ENCODE measurements at regions not wholly inside any gene's neighbourhood (a gene's known extent, or its start where the extent isn't known, plus 50 kb on each side); places are given as distances from the start of the nearest gene placed in this dataset.

DNA sequence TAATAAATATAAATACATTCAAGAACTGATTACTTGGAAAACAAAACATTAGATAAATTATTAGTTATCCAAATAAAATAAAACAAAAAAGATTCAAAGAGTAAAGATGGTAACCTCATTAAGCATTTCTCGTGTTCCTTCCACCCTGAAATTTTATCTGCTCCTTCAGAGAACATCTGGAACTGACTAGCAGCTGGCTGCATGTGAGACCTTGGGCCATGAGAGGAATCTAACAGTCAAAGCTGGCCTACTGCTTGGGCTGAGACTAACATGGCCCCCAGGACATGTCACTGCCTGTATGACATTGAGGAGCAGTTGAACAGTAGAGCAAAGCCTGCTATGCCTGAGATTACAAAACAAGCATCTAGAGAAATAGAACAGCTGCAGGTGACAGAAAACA, 208.5 kb upstream of the ZSWIM2 start:
- no TSS peak for BruUV-seq (replicated peaks)
- H4K8ac ChIP-seq (ENCODE audit: low read depth in 2 of 2, low read length in 2 of 2) = no peak overlapping the region
- H3K36me3 ChIP-seq (ENCODE audit: control insufficient read depth, insufficient read depth, low read length) = no peaks in the 10 kb centered on the region
- H3K4me2 ChIP-seq (ENCODE audit: low read depth, low read length) = no peak overlapping the region
- no peak overlapping the region for H2AK9ac ChIP-seq (replicated peaks; ENCODE audit: low read depth, low read length, poor library complexity)
- no peak overlapping the region for H3K9ac ChIP-seq (ENCODE audit: low read depth, low read length)
- H3K4ac ChIP-seq (ENCODE audit: low read depth, low read length) = no peak overlapping the region
- no peak for ATAC-seq (ENCODE audit: low read depth)
- H3K4me3 ChIP-seq (ENCODE audit: insufficient read depth, low read depth, low read length) = no peak overlapping the region
- no peak for DNase-seq
- dilution Hi-C loops (cut with HindIII; ENCODE audit: low sequenced_read_pairs, unreplicated experiment) = no loop called here
- no peak overlapping the region for H2BK15ac ChIP-seq (ENCODE audit: low read depth, low read length)
- POLR2A ChIA-PET (ENCODE audit: unreplicated experiment) = no interaction called here
- no peak overlapping the region for H4K91ac ChIP-seq (ENCODE audit: insufficient read depth, low read depth, low read length)
- WGBS, 2 experiments (ENCODE audit: extremely low coverage in 2 of 2, insufficient read length in 1 of 2) = no CpG with 5 or more reads among the region's 1 CpG
- intact Hi-C loops (cut with micrococcal nuclease) = no loop called here
- no peak overlapping the region for H3K56ac ChIP-seq (ENCODE audit: extremely low read depth, insufficient read depth, low read length)
- no peaks in the 10 kb centered on the region for H3K4me1 ChIP-seq (ENCODE audit: control insufficient read depth, insufficient read depth, low read length)
- no peaks in the 10 kb centered on the region for H4K20me1 ChIP-seq (ENCODE audit: insufficient read depth, low read length)
- no peak overlapping the region for H2BK20ac ChIP-seq (ENCODE audit: low read depth, low read length)
- H2BK120ac ChIP-seq (ENCODE audit: low read depth, low read length) = no peak overlapping the region
- H3K9me3 ChIP-seq (ENCODE audit: control insufficient read depth, insufficient read depth, low read length) = no peaks in the 10 kb centered on the region; the same call in 1 of the 2 replicates
- H2AK5ac ChIP-seq (ENCODE audit: low read depth, low read length) = no peak overlapping the region
- no peaks in the 10 kb centered on the region for H3K27me3 ChIP-seq (ENCODE audit: control insufficient read depth, insufficient read depth, low read length)
- in situ Hi-C loops (cut with MboI; ENCODE audit: low sequenced_read_pairs) = no loop called here
- no peak overlapping the region for H4K5ac ChIP-seq (ENCODE audit: low read depth, low read length)
- CTCF ChIA-PET = no interaction called here
- H3K18ac ChIP-seq (ENCODE audit: low read depth, low read length) = no peak overlapping the region; the same call in 1 of the 2 replicates
- H2AFZ ChIP-seq (replicated peaks; ENCODE audit: low read length, poor library complexity) = no peak overlapping the region
- H2BK5ac ChIP-seq (ENCODE audit: low read depth, low read length, poor library complexity, severe bottlenecking) = no peak overlapping the region
- H3K79me1 ChIP-seq (ENCODE audit: low read depth in 1 of 2, low read length in 2 of 2) = no peaks in the 10 kb centered on the region
- H3K27ac ChIP-seq (ENCODE audit: insufficient read depth, low read length) = no peak overlapping the region
- TF ChIP-seq RAD21 (IDR thresholded peaks at IDR 0.05; ENCODE audit: low read length) (no peak), CHD1 (IDR thresholded peaks at IDR 0.05; ENCODE audit: low read depth, low read length) (no peak), POLR2A (IDR thresholded peaks at IDR 0.05; ENCODE audit: low read depth, low read length) (no peak), MXI1 (IDR thresholded peaks at IDR 0.05; ENCODE audit: borderline replicate concordance, low read depth, low read length) (no peak), SMC3 (IDR thresholded peaks at IDR 0.05; ENCODE audit: low read depth, low read length) (no peak), RCOR1 (IDR thresholded peaks at IDR 0.05; ENCODE audit: insufficient replicate concordance, low read length) (no peak), MAFK (IDR thresholded peaks at IDR 0.05; ENCODE audit: low read depth, low read length) (no peak), RFX5 (IDR thresholded peaks at IDR 0.05; ENCODE audit: low read depth, low read length) (no peak), CTCF (conservative IDR thresholded peaks at IDR 0.05; ENCODE audit: low read depth, low read length) (no peak), BHLHE40 (IDR thresholded peaks at IDR 0.05; ENCODE audit: low read depth, low read length) (no peak), MAZ (IDR thresholded peaks at IDR 0.05; ENCODE audit: borderline replicate concordance, low read depth, low read length) (no peak), CEBPB (IDR thresholded peaks at IDR 0.05; ENCODE audit: low read depth, low read length) (no peak), FOS (IDR thresholded peaks at IDR 0.05; ENCODE audit: low read depth, low read length) (no peak), NFE2L2 (IDR thresholded peaks at IDR 0.05; ENCODE audit: low read depth, low read length) (no peak)
- TF ChIP-seq, protein P1, sequence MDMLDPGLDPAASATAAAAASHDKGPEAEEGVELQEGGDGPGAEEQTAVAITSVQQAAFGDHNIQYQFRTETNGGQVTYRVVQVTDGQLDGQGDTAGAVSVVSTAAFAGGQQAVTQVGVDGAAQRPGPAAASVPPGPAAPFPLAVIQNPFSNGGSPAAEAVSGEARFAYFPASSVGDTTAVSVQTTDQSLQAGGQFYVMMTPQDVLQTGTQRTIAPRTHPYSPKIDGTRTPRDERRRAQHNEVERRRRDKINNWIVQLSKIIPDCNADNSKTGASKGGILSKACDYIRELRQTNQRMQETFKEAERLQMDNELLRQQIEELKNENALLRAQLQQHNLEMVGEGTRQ (IDR thresholded peaks at IDR 0.05; ENCODE audit: low read depth, low read length) = no peak
- TF ChIP-seq, protein P2, sequence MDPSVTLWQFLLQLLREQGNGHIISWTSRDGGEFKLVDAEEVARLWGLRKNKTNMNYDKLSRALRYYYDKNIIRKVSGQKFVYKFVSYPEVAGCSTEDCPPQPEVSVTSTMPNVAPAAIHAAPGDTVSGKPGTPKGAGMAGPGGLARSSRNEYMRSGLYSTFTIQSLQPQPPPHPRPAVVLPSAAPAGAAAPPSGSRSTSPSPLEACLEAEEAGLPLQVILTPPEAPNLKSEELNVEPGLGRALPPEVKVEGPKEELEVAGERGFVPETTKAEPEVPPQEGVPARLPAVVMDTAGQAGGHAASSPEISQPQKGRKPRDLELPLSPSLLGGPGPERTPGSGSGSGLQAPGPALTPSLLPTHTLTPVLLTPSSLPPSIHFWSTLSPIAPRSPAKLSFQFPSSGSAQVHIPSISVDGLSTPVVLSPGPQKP (IDR thresholded peaks at IDR 0.05; ENCODE audit: borderline replicate concordance, low read depth, low read length) = no peak
- no peak overlapping the region for H3K23ac ChIP-seq (ENCODE audit: low read depth, low read length)
- no peaks in the 10 kb centered on the region for H3K9me1 ChIP-seq (ENCODE audit: insufficient read depth, low read length)
- no peak overlapping the region for H3K14ac ChIP-seq (replicated peaks; ENCODE audit: low read depth, low read length)
